RPMI8226 (cell line): ENCODE measurements at regions not wholly inside any gene's neighbourhood (a gene's known extent, or its start where the extent isn't known, plus 50 kb on each side); places are given as distances from the start of the nearest gene placed in this dataset.

Source experiments
- DNase-seq: peaks from one replicate; pipeline ENCODE4 v3.0.0-alpha.2; 2015

DNA sequence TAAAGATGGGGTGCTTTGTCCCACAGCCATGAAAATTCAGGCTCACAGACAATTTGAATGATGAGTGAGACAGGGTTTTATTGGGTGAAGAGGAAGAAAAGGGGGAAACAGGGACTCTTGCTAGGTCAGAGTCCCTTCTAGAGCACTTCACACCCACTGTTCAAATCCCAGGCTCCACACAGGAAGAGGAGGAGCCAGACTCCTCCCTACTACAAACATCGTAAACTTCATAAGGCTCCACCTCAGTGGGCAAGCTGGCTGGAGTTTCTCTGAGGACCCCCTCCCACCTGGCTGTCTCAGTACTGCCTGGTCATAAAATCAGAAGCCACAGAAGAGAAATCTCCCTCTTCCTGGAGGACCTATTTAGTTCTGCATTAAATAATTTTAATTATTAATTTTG is 80.3 kb upstream of the KCNMB2 start:
- no peak for DNase-seq

DNA sequence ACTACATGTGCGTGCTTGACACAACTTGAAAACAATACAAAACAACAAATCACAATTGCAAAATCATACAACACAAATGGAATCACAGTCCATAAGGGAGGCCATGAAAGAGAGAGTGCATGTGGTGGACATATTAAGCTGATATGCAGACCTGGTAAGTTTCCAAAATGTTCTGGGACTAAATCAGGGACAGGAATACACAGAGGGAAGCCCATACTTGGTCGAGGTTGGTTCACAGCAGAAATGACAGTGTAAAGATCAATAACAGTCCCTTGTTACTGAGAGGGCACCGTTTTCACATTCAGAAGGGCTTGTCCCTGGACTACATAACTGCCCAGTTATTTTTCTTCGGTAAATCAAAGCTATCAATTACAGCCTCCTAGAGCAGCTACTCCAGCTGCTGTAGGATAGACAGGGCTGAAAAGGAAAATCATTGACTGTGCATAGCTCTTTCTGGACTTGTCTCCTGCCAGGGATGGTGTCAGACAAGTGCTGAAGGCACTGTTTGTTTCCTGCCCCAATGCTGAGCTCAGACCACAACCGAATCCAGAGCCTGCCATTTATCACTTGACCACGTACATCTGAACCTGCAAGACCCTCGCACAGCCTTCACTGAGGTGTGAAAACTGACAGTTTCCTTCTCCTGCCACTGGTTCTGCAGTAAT is 79.5 kb upstream of the KCNMB2 start:
- DNase-seq = no peak

DNA sequence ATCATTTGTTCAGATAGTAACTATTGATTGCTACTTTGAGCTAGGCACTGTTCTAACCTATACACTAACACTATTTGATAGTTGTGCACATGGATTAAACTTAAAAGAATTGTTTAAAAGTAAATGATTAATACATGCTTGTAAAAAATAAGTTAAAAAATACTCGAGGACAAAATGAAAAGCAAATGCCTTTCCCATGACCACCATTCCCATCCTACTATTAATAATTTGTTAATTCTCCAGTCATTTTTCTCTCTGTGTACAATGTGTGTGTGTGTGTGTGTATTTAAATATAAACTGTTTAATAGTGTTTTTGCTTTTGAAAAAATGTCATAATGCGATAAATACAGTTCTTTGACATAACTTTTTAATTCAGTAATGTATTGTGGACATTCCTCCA is 78.7 kb upstream of the KCNMB2 start:
- no peak for DNase-seq

DNA sequence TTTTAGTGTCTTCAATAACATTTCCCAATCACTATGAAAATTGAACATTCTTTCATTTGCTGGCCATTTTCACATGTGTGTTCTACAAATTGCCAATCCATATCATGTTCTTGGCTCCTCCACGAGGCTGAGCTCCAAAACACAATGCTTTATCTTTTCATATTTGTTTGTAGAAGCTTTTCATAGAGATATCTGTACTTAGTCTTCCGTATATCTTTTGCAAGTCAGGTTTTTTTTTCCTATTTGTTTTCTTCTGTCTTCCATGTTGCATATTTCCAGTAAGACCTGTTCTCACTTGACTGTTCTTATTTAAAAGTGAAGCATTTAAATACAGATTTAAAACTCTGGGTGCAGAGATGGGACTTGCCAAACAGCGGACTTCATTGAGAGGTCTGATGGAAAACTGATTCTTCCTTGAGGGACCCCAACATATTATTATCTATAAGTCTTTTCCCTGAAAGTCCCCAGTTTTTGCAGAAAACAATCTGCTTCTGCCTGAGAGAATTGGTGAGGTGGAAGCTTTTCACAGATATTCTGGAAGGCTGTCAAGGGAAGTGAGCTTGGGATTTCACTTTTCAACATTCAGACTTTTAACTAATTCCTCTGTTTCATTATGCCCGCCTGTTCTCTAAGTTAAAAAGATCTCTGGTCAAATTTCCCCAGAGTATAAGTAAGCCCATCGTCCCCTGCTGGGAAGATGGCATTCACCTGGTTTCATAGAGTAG is 77.8 kb upstream of the KCNMB2 start:
- DNase-seq = no peak

DNA sequence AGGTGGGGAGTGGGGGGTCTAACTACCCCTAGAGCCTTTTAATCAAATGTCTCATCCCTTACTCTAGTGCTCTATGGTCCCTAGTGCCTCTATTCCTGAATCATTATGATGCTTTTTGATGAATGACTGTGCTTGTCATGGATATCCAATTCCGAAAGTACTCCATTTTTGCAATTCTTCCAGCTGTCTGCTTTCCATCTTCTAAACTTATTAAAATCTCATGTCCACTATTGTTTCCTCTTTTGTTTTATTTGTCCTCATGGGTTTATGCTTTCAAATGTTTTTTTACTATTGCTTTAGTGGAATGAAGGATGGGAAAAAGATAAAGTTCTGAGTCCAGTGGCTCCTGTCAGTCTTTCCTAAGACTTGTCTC is 77.2 kb upstream of the KCNMB2 start:
- no peak for DNase-seq

DNA sequence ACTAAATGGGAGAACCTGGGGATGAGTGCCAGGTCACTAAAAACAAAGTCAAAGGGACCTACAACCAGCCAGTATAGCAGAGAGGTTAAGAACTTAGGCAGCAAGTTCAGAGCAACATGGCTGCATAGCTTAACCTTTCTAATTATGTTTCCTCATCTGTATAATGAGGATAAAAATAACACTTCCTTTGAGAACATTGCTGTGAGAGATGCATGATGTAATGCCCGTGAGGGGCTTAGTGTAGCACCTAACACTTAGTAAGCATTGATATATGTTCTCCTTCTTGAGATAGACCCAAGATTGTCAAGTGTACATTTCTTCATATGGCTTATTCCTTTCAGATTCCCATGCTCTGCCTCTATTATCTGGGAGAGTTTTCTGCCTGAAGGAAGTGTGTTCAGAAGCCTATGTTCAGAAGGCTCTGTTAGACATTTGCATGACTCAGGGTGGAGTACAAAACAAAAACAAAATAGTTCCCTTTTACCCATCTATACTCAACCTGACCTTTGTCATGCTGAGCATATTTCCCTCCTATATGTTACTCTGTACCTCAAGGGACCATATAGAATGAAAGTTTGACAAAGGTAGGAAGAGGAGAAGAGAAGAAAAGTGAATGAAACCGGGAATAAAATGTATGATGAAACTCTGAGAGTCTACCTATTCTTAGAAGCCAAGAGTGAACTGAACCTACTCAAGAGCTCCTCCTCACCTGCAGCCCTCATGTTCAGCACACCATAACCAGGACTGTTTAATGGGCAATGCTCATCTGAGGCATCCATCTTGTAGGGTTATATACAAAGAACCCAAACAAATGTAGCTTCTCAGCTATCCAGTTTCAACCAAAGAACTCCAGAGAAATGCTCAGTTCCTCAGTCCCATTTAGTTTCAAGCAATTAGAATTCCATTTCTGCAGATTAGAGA is 70.7 kb upstream of the KCNMB2 start:
- DNase-seq = no peak

DNA sequence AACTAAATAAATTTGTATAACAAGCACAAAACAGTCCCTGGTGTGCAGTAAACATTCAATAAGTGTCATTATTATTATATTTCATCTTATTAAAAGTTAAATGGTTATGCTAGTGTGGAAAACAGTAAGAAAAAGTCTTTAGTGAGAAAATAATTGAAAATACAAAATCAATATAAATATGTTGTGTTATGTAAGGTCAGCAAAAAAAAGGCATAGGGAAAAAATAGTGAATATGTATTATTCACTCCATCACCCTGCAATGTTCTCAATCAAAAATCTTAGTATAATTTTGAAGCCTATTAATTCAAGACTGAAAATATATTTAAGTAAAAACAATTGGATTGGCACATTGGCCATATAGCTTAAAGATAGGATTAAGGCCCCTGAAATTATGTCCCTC is 63.3 kb upstream of the KCNMB2 start:
- DNase-seq = no peak

DNA sequence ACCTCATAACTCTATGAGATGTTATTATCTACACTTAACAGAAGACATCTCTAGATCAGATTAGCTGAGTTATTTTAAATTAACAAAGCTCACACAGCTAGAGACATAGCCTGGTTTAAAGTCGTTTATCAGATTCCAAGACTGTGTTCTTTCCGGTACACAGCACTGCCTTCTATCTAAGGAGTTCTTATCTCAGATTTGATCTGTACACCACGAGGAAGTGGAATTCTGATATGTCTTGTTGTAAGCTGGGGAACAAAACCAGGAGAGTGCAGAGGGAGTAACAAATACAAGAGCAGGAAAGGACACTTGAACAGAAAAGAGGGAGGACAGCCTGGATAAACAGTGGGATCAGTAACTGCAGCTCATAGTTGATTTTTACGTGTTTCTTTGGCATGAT is 61.7 kb upstream of the KCNMB2 start:
- no peak for DNase-seq

DNA sequence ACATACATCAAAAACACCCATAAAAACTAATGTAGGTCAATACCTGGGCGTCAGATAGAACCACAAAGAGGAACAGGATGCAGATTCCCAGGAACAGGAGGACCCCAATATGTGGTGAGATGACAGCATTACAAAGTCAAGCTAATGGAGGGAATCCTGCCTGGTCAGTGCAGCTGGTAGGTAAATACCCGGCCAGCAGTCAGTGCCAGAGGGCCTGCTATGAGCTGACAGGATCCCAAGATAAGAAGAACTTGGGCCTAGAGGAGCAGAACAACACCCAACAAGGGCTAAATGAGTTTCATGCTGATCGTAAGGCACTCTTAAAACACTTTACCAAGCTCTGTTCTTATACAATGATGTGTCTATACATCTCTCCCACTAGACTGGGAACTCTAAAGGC is 61.2 kb upstream of the KCNMB2 start:
- no peak for DNase-seq

DNA sequence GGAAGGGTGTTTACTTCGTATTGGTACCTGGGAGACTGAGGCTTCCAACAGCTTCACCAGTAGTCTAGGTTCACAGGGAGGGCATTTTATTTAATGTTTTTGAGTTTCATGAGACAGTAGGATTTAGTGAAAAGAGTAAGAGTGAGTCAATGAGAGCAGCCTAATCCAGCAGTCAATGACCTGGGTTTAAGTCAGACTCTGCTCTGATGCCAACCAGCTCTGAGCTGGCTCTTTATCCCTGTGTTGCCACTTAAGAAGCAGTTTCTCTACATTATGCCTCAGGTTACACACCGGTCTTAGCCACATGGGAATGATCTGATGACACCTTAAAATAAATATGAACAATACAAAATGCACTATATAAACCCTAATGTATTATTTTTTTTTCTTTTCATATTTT is 59.4 kb upstream of the KCNMB2 start:
- DNase-seq = no peak

DNA sequence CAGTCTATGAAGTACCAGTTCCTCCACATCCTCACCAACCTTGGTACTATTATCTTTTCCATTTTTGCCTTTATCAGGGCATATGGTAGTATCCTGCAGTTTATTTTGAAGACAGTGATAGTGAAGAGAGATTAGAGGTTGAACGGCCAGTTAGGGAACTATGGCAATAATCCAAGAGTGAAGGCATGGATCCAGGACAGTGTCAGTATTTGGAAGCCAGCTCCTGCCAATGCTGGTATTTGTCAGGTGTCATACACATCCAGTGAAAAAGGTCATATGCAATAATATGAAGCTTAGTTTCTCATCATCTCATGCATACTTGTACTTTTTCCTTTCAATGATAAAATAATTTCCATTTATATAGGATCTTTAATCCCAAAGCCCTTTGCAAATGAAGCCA is 56.8 kb upstream of the KCNMB2 start:
- DNase-seq = no peak

DNA sequence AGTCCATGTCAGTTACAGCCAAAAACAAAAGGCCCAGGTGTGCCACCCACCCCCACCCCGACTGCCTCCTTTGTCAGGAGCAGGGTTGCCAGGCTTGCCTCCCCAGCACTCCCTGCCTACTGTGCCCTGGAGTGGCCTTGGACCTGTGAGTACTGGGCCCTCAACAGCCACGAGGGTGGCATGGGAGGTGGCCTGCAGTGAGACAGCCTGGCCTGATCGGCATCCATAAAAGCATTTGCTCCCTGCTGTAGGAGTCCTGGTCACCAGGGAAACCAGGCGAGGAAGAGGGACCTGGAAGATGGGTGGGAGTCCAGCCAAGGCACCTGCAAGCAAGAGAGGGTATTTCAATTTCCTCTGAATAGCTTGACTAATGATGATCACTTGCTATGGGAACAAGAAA is 56.4 kb upstream of the KCNMB2 start:
- DNase-seq = no peak

DNA sequence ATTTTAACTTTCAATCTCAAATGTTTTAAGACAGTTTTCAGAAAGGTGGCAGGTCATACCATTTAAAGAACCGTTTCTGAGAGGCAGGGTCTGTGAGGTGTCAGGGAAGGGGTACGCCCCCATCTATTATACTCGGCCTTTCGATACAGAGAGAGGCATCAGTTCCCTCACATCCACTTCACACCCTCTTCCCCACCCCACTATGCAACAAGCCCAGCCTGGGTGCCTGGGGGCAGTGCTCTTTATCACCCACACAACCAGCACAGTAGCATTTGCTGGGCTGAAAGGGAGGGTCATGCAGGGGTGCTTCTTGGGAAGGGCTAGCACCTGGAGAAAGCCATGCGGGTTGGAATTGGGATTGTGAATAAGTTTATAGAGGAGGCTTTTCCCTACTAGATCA is 56.0 kb upstream of the KCNMB2 start:
- DNase-seq = no peak

DNA sequence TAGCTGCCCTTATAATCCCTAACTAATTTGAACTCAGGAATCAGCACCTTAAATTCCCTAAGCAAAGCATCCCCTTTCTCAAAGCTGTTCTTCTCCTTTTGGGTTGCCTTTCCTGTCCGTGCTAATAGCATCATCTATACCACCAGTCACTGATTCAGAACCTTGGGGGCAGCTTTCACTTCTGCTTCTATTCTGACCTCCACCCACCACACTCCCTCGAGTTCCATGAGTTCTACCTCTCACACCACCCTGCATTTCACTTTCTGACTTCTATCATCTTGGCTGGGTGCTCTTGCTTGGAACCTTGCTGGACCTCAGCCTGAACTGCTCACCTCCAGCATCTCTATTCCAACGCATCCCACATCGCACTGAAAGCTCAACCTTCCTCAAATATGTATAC is 55.4 kb upstream of the KCNMB2 start:
- peak; percentile 50 for DNase-seq

DNA sequence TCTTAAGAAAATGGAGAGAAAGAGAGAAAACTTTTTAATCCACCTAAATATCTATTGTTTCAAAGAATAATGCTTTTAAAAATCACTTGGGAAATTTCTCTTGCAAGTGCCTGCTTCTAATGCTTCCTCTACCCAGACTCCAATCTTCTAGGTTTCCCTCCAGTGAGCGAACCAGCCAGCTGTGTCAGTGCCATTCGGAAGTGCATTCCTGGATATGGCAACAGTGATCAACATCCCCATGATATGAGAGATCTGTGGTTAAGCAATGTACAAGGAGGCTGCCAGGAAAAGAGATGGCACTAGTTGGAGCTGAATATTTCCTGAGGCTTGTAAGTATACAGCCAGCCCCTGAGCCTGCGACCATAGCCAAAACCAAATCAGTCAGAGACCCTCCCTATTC is 53.3 kb upstream of the KCNMB2 start:
- no peak for DNase-seq

DNA sequence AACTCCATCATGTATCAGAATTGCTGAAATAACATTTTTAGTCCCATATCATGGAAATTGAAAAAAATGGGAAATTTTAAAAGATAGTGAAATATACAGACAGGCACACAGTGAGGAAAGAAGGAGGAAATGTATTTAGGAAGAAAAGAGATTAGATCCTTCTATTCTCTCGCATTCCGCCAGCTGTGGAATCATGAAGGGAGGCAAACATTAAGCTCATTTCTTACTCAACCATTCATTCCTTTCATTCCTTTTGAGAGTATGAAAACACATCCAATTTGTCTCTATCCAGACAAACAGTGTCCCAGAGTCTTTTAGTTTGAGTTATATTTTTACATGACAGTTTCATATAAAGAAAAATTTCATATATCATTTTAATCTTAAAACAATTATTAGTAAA is 52.5 kb upstream of the KCNMB2 start:
- no peak for DNase-seq

DNA sequence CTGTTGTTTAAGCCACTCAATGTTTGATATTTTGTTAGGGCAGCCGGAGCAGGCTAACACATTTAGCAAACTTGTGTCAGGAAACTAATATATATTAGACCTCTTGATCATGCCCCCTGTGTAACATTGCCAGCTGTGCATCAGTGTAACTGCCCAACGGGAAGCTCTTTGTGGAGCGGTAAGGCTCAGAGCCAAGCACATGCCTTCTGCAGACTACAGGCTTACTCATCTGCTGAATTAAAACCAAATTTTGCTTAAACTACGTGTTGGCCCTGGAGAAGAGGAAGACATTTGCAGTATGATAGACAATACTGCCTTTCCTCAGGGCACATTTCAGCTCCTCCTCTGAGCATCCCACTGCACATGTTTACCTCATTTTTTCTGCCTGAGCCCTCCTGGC is 50.5 kb upstream of the KCNMB2 start:
- no peak for DNase-seq
